Right atrium auricular region (tissue), 2 donors: ENCODE measurements at regions not wholly inside any gene's neighbourhood (a gene's known extent, or its start where the extent isn't known, plus 50 kb on each side); places are given as distances from the start of the nearest gene placed in this dataset.

Experiments
- DNase-seq: peaks from one replicate; pipeline ENCODE4 v3.0.0-alpha.2; 2019; ENCODE audit warnings: low spot score
- H3K27ac ChIP-seq, 2 donors: fragments of 200-600 bp; sonication (generic); 1 replicate in 1 of 2; 2 replicates in 1 of 2; pipeline ENCODE4 v1.5.1; 2016 to 2019
- H3K27me3 ChIP-seq, 2 donors: fragments of 200-600 bp; sonication (generic); one replicate each; pipeline versions ENCODE4 v1.5.1 to v1.6.0; 2017 to 2019
- H3K36me3 ChIP-seq: fragments of 200-600 bp; sonication (generic); one replicate; pipeline ENCODE4 v1.5.1; 2016
- H3K4me1 ChIP-seq, 2 donors: fragments of 200-600 bp; sonication (generic); one replicate each; pipeline versions ENCODE4 v1.5.1 to v1.6.0; 2017 to 2019
- H3K4me3 ChIP-seq, 2 donors: fragments of 200-600 bp; sonication (generic); 1 replicate in 1 of 2; 2 replicates in 1 of 2; pipeline ENCODE4 v1.5.1; 2017 to 2019; ENCODE audit warnings: mild to moderate bottlenecking in 1 of 2, moderate library complexity in 1 of 2
- H3K9me3 ChIP-seq, 2 donors: fragments of 200-600 bp; sonication (generic); one replicate each; pipeline ENCODE4 v1.5.1; 2019
- CTCF ChIP-seq, 2 donors: fragments of 200-600 bp; sonication (generic); IDR thresholded peaks; one replicate each; pipeline ENCODE4 v1.5.1; 2019; ENCODE audit warnings: antibody characterized with exemption in 2 of 2

GRCh38 chr7:131242123-131242650, 85.5 kb upstream of the MKLN1 start:
- H3K27ac ChIP-seq = no peak overlapping the region
- H3K27me3 ChIP-seq = no peaks in the 10 kb centered on the region
- no peaks in the 10 kb centered on the region for H3K9me3 ChIP-seq
- no peak overlapping the region for H3K4me3 ChIP-seq
- TF ChIP-seq CTCF (IDR thresholded peaks at IDR 0.05) = no peak
- H3K36me3 ChIP-seq = no peaks in the 10 kb centered on the region
- peaks cover 0 to 7% of the 10 kb centered on the region in 2 donors for H3K4me1 ChIP-seq
- DNase-seq = no peak

DNA sequence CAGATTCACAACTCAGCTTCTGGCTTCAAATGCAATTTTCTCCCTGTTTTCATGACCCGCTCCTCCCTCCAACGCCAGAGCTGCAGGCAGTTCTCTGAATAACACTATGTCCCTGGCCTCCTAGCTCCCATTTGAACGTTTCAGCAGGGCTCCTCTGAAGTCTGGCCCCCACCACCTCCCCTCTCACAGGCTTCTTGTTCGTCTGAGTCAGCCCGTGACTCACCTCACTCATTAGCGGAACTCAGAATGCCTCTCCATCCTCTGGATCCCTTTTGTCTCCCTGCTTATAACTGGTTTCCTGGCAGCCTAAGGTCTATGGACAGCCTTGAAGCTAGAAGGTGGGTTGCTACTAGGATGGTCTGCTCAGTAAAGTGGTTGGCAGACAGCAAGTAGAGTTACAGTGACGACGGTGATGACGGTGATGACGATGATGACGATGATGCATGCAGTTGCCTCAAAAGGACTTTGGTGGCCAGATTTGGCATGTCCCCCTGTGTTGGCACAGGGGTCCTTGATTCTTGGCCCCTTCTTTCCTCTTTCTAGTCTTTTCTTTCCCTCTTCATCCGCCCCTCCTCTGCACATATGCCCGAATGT, 83.3 kb upstream of the MKLN1 start:
- H3K9me3 ChIP-seq = no peaks in the 10 kb centered on the region
- no peak overlapping the region for H3K4me3 ChIP-seq
- H3K27ac ChIP-seq = no peak overlapping the region
- no peaks in the 10 kb centered on the region for H3K36me3 ChIP-seq
- TF ChIP-seq CTCF (IDR thresholded peaks at IDR 0.05) = no peak
- H3K4me1 ChIP-seq = peaks cover 0 to 11% of the 10 kb centered on the region in 2 donors
- DNase-seq = no peak
- no peaks in the 10 kb centered on the region for H3K27me3 ChIP-seq

DNA sequence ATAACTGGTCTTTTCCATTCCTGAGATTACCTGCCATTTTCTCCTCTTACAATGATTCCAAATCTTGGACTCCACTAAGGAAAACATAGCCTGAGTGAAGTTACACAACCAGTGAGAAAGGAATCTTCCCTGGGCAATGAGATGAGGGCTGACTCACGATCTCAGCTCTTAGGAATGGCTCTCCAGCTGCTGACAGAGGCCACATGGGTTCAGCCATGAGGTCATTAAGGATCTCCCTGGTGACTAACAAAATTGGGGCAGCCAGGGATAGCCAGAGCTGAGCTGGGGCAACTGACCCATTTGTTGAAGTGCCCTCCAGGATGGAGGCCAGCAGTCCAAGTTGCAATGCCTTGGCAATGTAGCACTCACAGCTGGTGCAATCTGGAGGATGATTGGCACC, 78.7 kb upstream of the MKLN1 start:
- no peak overlapping the region for H3K27ac ChIP-seq
- no peaks in the 10 kb centered on the region for H3K27me3 ChIP-seq
- no peak overlapping the region for H3K4me3 ChIP-seq
- no peaks in the 10 kb centered on the region for H3K36me3 ChIP-seq
- TF ChIP-seq CTCF (IDR thresholded peaks at IDR 0.05) = no peak
- peaks cover 0 to 12% of the 10 kb centered on the region in 2 donors for H3K4me1 ChIP-seq
- DNase-seq = peak; percentile 84
- peaks cover 0 to under 1% of the 10 kb centered on the region in 2 donors for H3K9me3 ChIP-seq

DNA sequence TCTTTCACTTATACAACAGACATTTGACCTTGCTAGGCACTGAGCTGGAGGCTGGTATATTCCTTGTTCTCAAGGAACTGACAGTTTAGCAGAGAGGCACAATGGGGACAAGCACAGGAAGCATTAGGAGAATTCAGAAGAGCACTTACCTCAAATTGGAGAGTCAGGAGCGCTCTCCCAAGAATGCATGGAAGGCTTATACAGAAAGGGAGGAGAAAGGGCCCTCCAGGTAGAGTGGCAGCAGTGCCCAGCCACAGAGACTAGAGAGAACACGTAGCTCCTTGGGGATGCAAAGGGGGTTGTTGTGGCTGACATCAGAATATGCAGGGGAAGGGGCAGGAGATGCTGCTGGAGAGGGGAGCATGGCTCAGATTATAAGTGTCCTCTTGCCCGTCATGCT, 78.2 kb upstream of the MKLN1 start:
- DNase-seq = no peak
- TF ChIP-seq CTCF (IDR thresholded peaks at IDR 0.05) = no peak
- H3K36me3 ChIP-seq = no peaks in the 10 kb centered on the region
- no peaks in the 10 kb centered on the region for H3K27me3 ChIP-seq
- H3K4me1 ChIP-seq = peaks cover 0 to 12% of the 10 kb centered on the region in 2 donors
- no peak overlapping the region for H3K4me3 ChIP-seq
- H3K27ac ChIP-seq = no peak overlapping the region
- H3K9me3 ChIP-seq = peaks cover 0 to 5% of the 10 kb centered on the region in 2 donors

DNA sequence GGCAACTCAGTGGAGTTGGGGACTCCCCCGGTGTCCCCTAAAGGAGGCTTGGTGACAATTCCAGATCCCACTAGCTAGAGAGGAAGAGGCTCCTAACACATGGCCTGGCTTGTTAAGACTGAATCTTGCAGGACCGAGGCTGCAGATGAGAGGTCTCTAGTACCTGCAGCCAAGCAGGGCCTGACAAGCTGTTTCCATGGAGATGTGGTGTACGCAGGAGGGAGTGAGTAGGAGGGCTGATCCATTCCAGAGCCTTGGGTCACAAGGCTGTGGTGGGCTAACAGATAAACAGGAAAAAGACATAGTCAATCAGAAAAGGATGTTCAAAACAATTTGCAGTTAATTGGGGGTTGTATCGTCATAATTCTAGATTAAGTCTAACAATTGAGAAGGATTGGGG, 77.3 kb upstream of the MKLN1 start:
- Histone ChIP-seq H3K9me3 (peaks cover 0 to 13% of the 10 kb centered on the region in 2 donors), H3K36me3 (no peaks in the 10 kb centered on the region), H3K27me3 (no peaks in the 10 kb centered on the region), H3K4me3 (no peak overlapping the region), H3K27ac (no peak overlapping the region), H3K4me1 (peaks cover 0 to 12% of the 10 kb centered on the region in 2 donors)
- no peak for TF ChIP-seq CTCF (IDR thresholded peaks at IDR 0.05)
- no peak for DNase-seq

- no peak for TF ChIP-seq CTCF (IDR thresholded peaks at IDR 0.05)
- Histone ChIP-seq H3K9me3 (peaks cover 0 to 17% of the 10 kb centered on the region in 2 donors), H3K36me3 (no peaks in the 10 kb centered on the region), H3K4me3 (no peak overlapping the region), H3K27ac (no peak overlapping the region), H3K4me1 (peaks cover 0 to 12% of the 10 kb centered on the region in 2 donors), H3K27me3 (no peaks in the 10 kb centered on the region)
- no peak for DNase-seq
Measured at GRCh38 chr7:131251371-131251770, 76.3 kb upstream of the MKLN1 start.
